ENCODE measurements at regions not wholly inside any gene's neighbourhood (a gene's known extent, or its start where the extent isn't known, plus 50 kb on each side); places are given as distances from the start of the nearest gene placed in this dataset.
A peak's percentile ranks its signal among the peaks of the same experiment; 100 is the strongest.

- DNase-seq = no peak
Observed at GRCh38 chr5:93158841-93159240, 422.2 kb downstream of the NR2F1-AS1 start.

DNA sequence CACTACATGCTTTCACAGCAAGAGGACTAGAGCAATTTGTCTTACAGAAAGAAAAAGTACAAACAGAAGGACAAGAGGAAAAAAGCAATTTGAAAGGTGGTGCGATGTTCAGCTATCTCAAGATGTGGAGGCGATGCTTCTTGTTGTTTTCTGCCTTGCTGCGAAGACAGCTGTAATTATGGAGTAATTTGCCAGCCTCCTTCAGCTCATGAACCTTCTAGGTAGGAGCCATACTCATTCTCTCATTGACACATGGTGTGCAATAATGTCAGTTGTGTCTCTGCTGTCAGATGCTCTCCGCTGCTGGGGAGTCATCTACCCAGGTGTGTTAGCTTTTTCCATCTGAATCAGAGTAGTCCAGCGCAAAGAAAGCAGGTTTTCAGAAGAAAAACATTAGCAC is 424.5 kb downstream of the NR2F1-AS1 start:
- no peak for DNase-seq

DNA sequence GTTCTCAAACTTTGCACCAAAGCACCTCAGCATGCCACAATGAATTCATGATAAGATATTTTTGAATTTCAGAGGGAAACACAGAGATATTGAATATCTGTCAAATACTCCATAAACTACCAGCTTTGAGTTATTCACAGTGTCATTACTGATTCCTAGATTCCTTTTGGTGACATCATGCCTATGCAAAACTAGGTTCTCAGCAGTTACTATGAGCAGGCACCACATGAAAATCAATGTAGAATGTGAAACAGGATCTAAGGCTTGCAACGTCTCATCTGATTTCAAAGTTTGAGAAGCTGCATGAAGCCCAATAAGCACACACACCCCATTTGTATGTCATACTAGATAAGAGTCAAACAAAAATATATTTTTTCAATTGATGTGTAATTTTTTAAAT is 426.5 kb downstream of the NR2F1-AS1 start:
- DNase-seq = no peak

DNA sequence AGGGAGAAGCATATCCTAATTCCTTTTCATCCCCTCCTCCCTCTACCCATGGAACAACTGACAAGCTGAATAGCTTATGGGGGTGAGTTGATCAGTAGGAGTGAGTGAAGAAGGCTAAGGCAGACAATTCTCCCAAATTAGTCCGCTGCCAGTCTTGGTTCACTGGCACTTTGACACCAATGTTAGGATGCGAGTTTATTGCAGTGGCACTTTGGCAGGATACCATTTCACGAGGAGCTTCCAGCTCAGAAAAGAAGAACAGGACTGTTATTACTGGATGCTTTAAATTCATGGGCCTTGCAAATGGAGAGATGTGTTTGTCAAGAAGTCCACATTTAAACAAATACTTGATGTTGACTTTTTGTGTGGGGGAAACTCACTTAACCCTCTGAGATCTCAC is 427.6 kb downstream of the NR2F1-AS1 start:
- peak; percentile 15 for DNase-seq

- DNase-seq = no peak
Observed at GRCh38 chr5:93151896-93152295, 429.1 kb downstream of the NR2F1-AS1 start.

DNA sequence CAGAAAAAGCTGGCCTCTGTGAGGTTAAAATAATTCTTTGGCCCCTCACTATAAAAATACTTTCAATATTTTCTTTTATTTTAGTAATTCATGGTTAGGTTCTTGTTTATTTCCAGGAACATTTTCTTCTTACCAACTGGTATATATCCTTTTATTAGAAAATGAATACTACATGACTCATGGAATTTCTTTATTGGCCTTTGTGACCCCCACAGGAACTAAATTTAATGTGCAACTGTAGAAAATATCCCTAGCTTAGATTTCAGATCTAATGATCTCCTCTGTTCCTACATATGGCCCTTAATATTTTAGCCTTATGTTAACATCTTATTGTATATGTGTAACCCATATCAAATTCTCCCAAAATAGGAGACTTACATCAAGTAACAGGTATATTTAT is 429.9 kb downstream of the NR2F1-AS1 start:
- no peak for DNase-seq

- no peak for DNase-seq
Observed at GRCh38 chr5:93150311-93151012, 430.6 kb downstream of the NR2F1-AS1 start.

- no peak for DNase-seq
Observed at GRCh38 chr5:93145767-93146166, 435.3 kb downstream of the NR2F1-AS1 start.

GRCh38 chr5:93145019-93145418 is 436.0 kb downstream of the NR2F1-AS1 start:
- DNase-seq = no peak

DNA sequence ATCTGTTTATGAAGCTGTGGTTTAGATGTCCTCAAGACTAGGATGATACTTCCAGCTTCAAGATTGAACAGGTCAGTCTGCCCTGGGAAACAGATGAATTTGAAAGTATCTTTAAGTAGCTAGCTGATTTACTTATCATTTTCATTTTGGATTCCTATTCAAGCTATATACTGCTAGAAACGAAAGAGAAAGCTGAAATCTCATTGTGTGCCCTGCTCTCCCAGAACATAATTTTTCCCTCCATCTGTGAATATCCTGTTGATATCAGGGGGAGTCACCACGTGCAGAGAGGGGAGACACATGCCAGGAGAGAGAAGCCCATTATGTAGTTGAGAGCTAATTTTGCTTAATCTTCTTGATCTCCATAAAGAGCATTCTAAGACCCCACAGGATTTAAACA is 439.1 kb downstream of the NR2F1-AS1 start:
- no peak for DNase-seq

DNA sequence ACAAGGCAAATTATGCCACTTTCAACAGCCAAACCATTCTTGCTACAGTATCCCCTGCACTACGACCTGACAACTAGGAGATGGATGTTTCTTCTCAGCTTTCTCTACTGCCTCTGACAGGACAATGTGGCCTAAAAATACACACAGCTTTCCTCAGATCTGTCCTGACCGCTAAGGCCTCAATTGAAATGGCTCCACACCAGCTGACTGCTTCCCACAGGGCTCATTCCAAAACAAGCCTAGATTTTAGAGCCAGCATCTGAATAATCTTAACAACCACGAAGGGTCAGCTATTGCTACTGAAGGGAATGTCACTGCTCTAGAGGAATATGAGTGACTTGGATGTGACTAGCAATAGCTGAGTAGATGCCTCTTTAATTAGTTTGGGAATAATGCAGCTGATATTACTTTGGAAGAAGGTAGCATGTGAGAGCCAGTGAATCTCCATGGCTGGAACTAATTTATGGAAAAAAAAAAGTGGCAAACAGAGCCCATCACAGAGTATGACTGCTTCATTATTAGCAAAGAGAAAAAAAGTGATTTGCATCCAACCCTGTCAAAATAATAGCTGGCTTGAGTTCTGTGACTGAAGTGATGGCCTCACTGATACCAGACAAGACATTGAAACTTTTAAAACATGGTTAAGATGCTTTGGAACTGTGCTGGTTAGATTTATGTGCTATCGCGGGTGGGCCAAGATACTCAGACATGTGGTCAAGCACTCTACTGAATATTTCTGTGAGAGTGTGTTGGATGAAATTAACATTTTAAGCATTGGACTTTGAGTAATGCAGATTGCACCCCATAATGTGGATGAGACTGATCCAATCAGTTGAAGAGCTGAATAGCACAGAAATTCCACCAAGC is 450.2 kb downstream of the NR2F1-AS1 start:
- no peak for DNase-seq

DNA sequence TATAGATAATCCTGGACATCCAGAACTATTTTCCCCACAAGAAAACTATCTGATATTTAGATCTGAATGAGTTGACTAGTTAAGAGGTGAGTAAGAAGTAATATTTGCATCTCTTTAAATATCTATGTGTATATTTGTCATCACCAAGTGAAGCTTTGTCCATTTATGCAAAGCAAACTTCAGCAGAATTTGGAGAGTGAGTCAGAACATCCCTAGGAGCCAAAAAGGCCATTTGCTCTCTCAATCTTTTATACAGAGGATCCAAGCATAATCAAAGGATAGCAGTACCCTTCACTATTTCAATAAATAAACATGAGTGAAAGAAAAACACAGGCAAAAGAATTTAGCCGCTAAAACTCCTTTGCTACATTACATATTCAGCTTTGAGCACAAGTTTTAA is 454.4 kb downstream of the NR2F1-AS1 start:
- no peak for DNase-seq

DNA sequence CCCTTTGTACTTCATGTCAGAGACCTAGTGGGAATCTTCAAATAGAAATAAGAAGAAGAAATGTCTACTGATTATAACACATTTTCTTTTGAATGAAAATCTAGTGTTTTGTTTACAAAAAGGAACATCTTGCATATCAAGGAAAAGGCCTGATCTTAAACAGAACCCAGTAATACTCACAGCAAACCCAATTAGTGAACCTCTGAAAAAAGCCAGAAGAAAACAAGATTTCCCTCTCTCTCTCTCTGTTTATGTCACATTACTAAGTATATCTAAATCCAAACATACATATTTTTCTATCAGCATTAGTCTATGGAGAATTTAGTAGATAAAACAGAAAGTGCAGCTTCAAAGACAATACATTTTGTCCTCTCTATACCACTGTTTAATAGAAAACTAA is 457.9 kb downstream of the NR2F1-AS1 start:
- no peak for DNase-seq

GRCh38 chr5:93122446-93122845 is 458.6 kb downstream of the NR2F1-AS1 start:
- no peak for DNase-seq

GRCh38 chr5:93120771-93121170 is 460.2 kb downstream of the NR2F1-AS1 start:
- no peak for DNase-seq

GRCh38 chr5:93120051-93120450 is 461.0 kb downstream of the NR2F1-AS1 start:
- DNase-seq = no peak

GRCh38 chr5:93117751-93118531 is 463.1 kb downstream of the NR2F1-AS1 start:
- no peak for DNase-seq

- DNase-seq = no peak
Observed at GRCh38 chr5:93107805-93108520, 473.1 kb downstream of the NR2F1-AS1 start.

DNA sequence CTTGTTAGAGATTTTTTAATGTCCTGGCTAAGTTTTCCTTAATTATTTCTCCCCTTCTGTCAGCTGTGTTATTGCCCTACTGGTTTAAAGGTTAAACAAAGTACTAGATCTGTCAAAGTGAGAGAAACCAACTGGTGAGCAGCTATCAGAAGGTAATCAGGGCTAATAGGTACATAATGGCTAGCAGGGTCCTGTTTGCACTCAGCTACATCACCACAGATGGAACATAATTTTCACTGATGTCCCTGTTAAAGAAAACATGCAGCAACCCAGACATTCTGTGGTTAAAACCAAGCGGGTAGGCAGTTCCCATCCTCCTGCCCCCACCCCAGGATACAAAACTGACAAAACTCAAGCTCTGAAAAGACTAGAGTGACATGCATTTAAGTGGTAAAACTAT is 473.9 kb downstream of the NR2F1-AS1 start:
- peak; percentile 37 for DNase-seq

DNA sequence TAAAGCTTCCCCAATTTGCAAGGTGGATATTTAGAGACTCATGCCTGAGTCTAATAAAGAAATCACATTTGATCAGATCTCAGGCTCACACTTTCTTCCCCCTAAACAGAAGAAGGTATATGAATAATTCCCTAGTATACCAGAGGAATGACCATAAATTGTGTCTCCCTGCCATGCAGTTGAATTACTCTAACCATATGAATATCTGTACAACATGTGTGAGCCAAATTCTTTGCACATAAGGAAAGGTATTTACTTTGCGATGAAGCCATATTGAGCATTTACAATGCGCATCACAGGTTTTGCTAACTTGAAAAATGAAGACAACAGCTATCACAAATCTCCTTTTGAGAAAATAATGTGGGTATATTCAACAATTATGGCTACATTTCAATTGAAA is 479.4 kb downstream of the NR2F1-AS1 start:
- DNase-seq = no peak

GRCh38 chr5:93100976-93101375 is 480.0 kb downstream of the NR2F1-AS1 start:
- no peak for DNase-seq

DNA sequence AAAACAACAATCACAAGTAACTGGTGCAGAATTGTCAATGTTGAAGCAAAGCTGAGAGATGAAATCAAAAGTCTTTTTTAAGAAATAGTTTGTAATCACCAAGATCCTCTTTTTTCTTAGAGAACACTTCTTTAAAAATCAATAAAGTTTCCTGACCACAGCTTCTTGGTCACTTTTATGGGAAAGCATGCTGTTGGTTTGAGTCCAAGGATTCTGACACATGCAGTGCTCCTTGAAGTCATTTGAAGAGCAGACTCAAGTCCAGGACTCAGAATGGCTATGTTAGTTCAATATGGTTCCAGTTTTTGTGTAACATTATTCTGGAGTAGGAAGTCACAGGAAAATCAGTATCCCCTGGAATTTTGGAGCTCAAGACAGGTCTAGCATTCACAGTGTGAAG is 480.6 kb downstream of the NR2F1-AS1 start:
- no peak for DNase-seq

- DNase-seq = no peak
Observed at GRCh38 chr5:93099902-93100347, 481.1 kb downstream of the NR2F1-AS1 start.

Measured in eye (tissue), 1 donor.